Right lobe of liver (tissue), 6 donors: ENCODE measurements at regions not wholly inside any gene's neighbourhood (a gene's known extent, or its start where the extent isn't known, plus 50 kb on each side); places are given as distances from the start of the nearest gene placed in this dataset.

Experiments used
- ATAC-seq, 4 donors: fragments of 200-7000 bp; cut with Tn5 transposase; one replicate each; pipeline ENCODE4 v1.9.1; 2020; ENCODE audit warnings: mild to moderate bottlenecking in 4 of 4, moderate library complexity in 4 of 4
- DNase-seq, 3 donors: peaks; one replicate each; pipeline ENCODE4 v3.0.0-alpha.2; 2020
- H3K27ac ChIP-seq, 3 donors: fragments of 200-600 bp; one replicate each; pipeline ENCODE4 v1.8.0; 2022
- H3K27me3 ChIP-seq, 2 donors: fragments of 200-600 bp; one replicate each; pipeline ENCODE4 v1.8.0; 2022
- H3K36me3 ChIP-seq, 4 donors: fragments of 200-600 bp; sonication (generic) in 1 of 4; one replicate each; pipeline versions ENCODE4 v1.5.1 to v1.8.0; 2017 to 2022; ENCODE audit warnings: control low read depth in 1 of 4
- H3K4me1 ChIP-seq, 4 donors: fragments of 200-600 bp; sonication (generic) in 1 of 4; one replicate each; pipeline versions ENCODE4 v1.5.1 to v1.8.0; 2017 to 2022; ENCODE audit warnings: control low read depth in 1 of 4
- H3K4me3 ChIP-seq, 3 donors: fragments of 200-600 bp; one replicate each; pipeline ENCODE4 v1.8.0; 2022
- H3K9me3 ChIP-seq, 4 donors: fragments of 200-600 bp; sonication (generic) in 1 of 4; one replicate each; pipeline versions ENCODE4 v1.5.1 to v1.8.0; 2017 to 2022; ENCODE audit warnings: control low read depth in 1 of 4
- CTCF ChIP-seq, 4 donors: fragments of 200-600 bp in 3 of 4; fragments of 450-650 bp in 1 of 4; IDR thresholded peaks; one replicate each; pipeline versions ENCODE4 v1.5.1 to v1.8.0; 2016 to 2022; ENCODE audit warnings: antibody characterized with exemption in 4 of 4, mild to moderate bottlenecking in 2 of 4
- POLR2A ChIP-seq: fragments of 450-650 bp; IDR thresholded peaks from one replicate; pipeline ENCODE4 v1.6.1; 2017; ENCODE audit warnings: antibody characterized with exemption, mild to moderate bottlenecking
- WGBS: methylation state at CpG from one replicate; pipeline ENCODE4 v1.1.6; 2018; ENCODE audit warnings: low coverage, low lambda C conversion rate; ENCODE audit not compliant: insufficient coverage; ENCODE audit errors: missing lambda C conversion rate; 5-methylcytosine and 5-hydroxymethylcytosine counted together
- intact Hi-C, 2 donors: fragments of 100-400 bp; cut with DNase I; formaldehyde crosslinking; loops; one replicate each; pipeline versions ENCODE4 v1.11.2 to v1.14.1; 2022
- donor health status: DM: no; HTN: yes; CAD: no.
- donor health status: DM: no; HTN: no; CAD: no.
- donor health status: DM: no; HTN: no; CAD: no.
- donor health status: DM: no; HTN: yes; CAD: no.
- donor health status: DM: no; HTN: yes; CAD: no.

GRCh38 chr11:106491751-106492150 is 414.3 kb downstream of the AASDHPPT start:
- DNase-seq (no peak), ATAC-seq (no peak)
- no peaks in the 10 kb centered on the region for H3K4me1 ChIP-seq
- H3K36me3 ChIP-seq = no peaks in the 10 kb centered on the region
- H3K27ac ChIP-seq = no peak overlapping the region
- no peak for TF ChIP-seq POLR2A
- TF ChIP-seq CTCF (IDR thresholded peaks at IDR 0.05) = no peak
- H3K9me3 ChIP-seq = no peaks in the 10 kb centered on the region
- no peak overlapping the region for H3K4me3 ChIP-seq
- H3K27me3 ChIP-seq = no peaks in the 10 kb centered on the region
- intact Hi-C loops = no loop called here

GRCh38 chr11:106493751-106494150 is 416.3 kb downstream of the AASDHPPT start:
- H3K4me3 ChIP-seq = no peak overlapping the region
- H3K9me3 ChIP-seq = no peaks in the 10 kb centered on the region
- no peaks in the 10 kb centered on the region for H3K27me3 ChIP-seq
- ATAC-seq = no peak
- no peak overlapping the region for H3K27ac ChIP-seq
- H3K4me1 ChIP-seq = no peaks in the 10 kb centered on the region
- H3K36me3 ChIP-seq = no peaks in the 10 kb centered on the region
- no peak for TF ChIP-seq CTCF (IDR thresholded peaks at IDR 0.05)
- TF ChIP-seq POLR2A = no peak
- WGBS = 67% methylated on average over 1 of the region's 1 CpG
- no peak for DNase-seq
- intact Hi-C loops = no loop called here

- ATAC-seq (no peak), DNase-seq (no peak)
- H3K27ac ChIP-seq = no peak overlapping the region
- no peaks in the 10 kb centered on the region for H3K4me1 ChIP-seq
- H3K36me3 ChIP-seq = no peaks in the 10 kb centered on the region
- H3K4me3 ChIP-seq = no peak overlapping the region
- H3K27me3 ChIP-seq = no peaks in the 10 kb centered on the region
- H3K9me3 ChIP-seq = no peaks in the 10 kb centered on the region
- intact Hi-C loops = no loop called here
- TF ChIP-seq POLR2A (no peak), CTCF (IDR thresholded peaks at IDR 0.05) (no peak)
Observed at GRCh38 chr11:106495046-106495445, 417.6 kb downstream of the AASDHPPT start.

- DNase-seq = no peak
- Histone ChIP-seq H3K4me3 (no peak overlapping the region), H3K27me3 (no peaks in the 10 kb centered on the region), H3K36me3 (no peaks in the 10 kb centered on the region), H3K4me1 (no peaks in the 10 kb centered on the region), H3K9me3 (no peaks in the 10 kb centered on the region), H3K27ac (no peak overlapping the region)
- no peak for TF ChIP-seq POLR2A
- TF ChIP-seq CTCF (IDR thresholded peaks at IDR 0.05) = no peak
- intact Hi-C loops = no loop called here
- 46% methylated on average over 2 of the region's 2 CpGs for WGBS
- no peak for ATAC-seq
Observed at GRCh38 chr11:106496677-106497076, 419.2 kb downstream of the AASDHPPT start.

GRCh38 chr11:106497321-106497720 is 419.9 kb downstream of the AASDHPPT start:
- no peak overlapping the region for H3K27ac ChIP-seq
- no peak for TF ChIP-seq POLR2A
- no peak for TF ChIP-seq CTCF (IDR thresholded peaks at IDR 0.05)
- no peaks in the 10 kb centered on the region for H3K9me3 ChIP-seq
- intact Hi-C loops = no loop called here
- no peaks in the 10 kb centered on the region for H3K4me1 ChIP-seq
- H3K27me3 ChIP-seq = no peaks in the 10 kb centered on the region
- ATAC-seq (no peak), DNase-seq (no peak)
- WGBS = 68% methylated on average over 7 of the region's 9 CpGs
- H3K36me3 ChIP-seq = no peaks in the 10 kb centered on the region
- no peak overlapping the region for H3K4me3 ChIP-seq
